ENCODE measurements at regions not wholly inside any gene's neighbourhood (a gene's known extent, or its start where the extent isn't known, plus 50 kb on each side); places are given as distances from the start of the nearest gene placed in this dataset.

DNA sequence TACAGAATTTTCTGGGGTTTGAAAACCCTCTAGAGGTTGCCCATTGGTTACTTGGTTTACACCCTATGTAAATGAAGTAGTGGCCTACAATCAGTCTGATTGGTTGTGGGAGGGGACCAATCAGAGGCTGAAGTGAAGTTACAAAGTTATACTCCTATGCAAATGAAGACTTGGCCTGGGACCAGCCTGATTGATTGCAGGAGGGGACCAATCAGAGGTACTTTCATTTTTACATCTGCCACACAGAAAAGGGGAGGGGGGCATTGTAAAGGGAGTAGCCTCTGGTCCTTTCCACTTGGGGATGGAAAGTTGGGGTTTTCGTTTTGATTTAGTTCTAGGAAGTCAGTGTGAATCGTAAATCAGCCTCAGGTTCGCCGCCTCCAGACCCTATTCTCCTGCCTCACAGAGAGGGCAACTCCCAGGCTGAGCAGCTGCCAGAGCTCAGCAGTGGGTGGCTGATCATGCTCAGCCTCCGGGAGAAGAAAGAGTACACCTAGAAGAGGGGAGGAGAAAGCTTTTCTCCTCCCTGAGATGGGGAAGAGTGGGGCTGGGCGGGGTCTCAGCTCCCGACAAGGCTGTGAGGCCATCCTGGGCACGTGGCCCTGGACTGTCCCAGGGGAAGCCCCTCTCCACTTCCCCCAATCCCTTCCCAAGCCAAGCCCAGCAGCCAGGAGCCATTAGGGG is 372.5 kb downstream of the GALR1 start:
- peaks cover 14% of the 10 kb centered on the region for H3K9me3 Mint-ChIP-seq (ENCODE audit: unreplicated experiment)
- H3K27me3 Mint-ChIP-seq (ENCODE audit: insufficient read depth, unreplicated experiment): no peaks in the 10 kb centered on the region
- peak overlapping the region; percentile 41 for H3K4me3 Mint-ChIP-seq (ENCODE audit: unreplicated experiment)
- TF ChIP-seq, protein P1, sequence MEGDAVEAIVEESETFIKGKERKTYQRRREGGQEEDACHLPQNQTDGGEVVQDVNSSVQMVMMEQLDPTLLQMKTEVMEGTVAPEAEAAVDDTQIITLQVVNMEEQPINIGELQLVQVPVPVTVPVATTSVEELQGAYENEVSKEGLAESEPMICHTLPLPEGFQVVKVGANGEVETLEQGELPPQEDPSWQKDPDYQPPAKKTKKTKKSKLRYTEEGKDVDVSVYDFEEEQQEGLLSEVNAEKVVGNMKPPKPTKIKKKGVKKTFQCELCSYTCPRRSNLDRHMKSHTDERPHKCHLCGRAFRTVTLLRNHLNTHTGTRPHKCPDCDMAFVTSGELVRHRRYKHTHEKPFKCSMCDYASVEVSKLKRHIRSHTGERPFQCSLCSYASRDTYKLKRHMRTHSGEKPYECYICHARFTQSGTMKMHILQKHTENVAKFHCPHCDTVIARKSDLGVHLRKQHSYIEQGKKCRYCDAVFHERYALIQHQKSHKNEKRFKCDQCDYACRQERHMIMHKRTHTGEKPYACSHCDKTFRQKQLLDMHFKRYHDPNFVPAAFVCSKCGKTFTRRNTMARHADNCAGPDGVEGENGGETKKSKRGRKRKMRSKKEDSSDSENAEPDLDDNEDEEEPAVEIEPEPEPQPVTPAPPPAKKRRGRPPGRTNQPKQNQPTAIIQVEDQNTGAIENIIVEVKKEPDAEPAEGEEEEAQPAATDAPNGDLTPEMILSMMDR (IDR thresholded peaks at IDR 0.05; ENCODE audit: unreplicated experiment): no peak
- intact Hi-C loops (cut with micrococcal nuclease): no loop called here
- ChIA-PET CTCF (no interaction called here), POLR2A (no interaction called here)
- DNase-seq (ENCODE audit: unreplicated experiment): no peak
- peaks cover 11% of the 10 kb centered on the region for H3K4me1 Mint-ChIP-seq (ENCODE audit: insufficient read depth, unreplicated experiment)
- H3K27ac Mint-ChIP-seq (ENCODE audit: low read depth, unreplicated experiment): no peak overlapping the region
- no peaks in the 10 kb centered on the region for H3K36me3 Mint-ChIP-seq (ENCODE audit: insufficient read depth, unreplicated experiment)
- BruUV-seq (replicated peaks): no TSS peak

DNA sequence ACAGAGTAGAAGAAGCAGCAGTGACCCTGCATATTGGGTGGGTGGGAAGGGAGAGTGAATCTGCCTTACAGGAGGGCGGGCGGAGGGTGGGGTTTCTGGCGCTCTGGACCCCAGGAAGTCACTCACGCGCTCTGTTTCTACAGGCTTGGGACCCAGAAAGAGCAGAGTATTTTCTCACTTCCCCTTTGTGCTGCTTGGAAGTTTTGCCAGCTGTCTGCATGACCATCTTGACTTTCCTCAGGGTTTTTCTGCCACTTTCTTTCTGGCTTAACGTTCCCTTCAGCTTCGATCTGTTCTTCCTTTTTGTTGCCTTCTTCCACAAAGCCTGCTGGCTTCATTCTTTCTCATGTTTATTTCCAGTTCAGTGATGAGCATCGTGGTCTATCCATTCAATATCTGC is 383.1 kb downstream of the GALR1 start:
- Mint-ChIP-seq H3K27me3 (ENCODE audit: insufficient read depth, unreplicated experiment) (no peaks in the 10 kb centered on the region), H3K4me3 (ENCODE audit: unreplicated experiment) (no peak overlapping the region), H3K9me3 (ENCODE audit: unreplicated experiment) (no peaks in the 10 kb centered on the region), H3K36me3 (ENCODE audit: insufficient read depth, unreplicated experiment) (no peaks in the 10 kb centered on the region), H3K27ac (ENCODE audit: low read depth, unreplicated experiment) (no peak overlapping the region), H3K4me1 (ENCODE audit: insufficient read depth, unreplicated experiment) (peaks cover 10% of the 10 kb centered on the region)
- no peak for DNase-seq (ENCODE audit: unreplicated experiment)
- CTCF ChIA-PET: no interaction called here
- no TSS peak for BruUV-seq (replicated peaks)
- intact Hi-C loops (cut with micrococcal nuclease): no loop called here
- POLR2A ChIA-PET: no interaction called here
- TF ChIP-seq, protein P1 (IDR thresholded peaks at IDR 0.05; ENCODE audit: unreplicated experiment): no peak

DNA sequence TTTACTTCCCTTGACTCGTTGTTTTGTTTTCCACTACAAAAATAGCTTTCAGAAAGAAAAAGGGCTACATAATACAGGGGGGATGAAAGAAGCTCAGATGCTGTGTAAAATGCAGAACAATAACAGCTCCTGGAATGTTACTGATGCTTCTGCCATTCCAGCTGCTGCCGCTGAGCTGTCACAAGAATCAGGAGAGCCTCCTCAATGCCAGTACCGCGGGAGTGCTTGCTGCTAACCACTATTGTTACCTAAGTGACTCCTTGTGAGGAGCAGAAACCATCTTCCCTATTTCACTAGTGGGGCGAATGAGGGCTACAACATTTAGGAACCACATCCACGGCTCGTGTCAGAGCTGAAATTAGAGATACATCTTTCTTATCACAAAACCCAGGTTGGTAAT is 384.8 kb downstream of the GALR1 start:
- peaks cover 10% of the 10 kb centered on the region for H3K4me1 Mint-ChIP-seq (ENCODE audit: insufficient read depth, unreplicated experiment)
- H3K27ac Mint-ChIP-seq (ENCODE audit: low read depth, unreplicated experiment): no peak overlapping the region
- intact Hi-C loops (cut with micrococcal nuclease): no loop called here
- no peaks in the 10 kb centered on the region for H3K27me3 Mint-ChIP-seq (ENCODE audit: insufficient read depth, unreplicated experiment)
- ChIA-PET POLR2A (no interaction called here), CTCF (interaction anchor here (0.7 kb wide), 1 partner anchor 634 kb away, joined by 3 read pairs; no protein-coding TSS in a partner anchor)
- TF ChIP-seq, protein P1 (IDR thresholded peaks at IDR 0.05; ENCODE audit: unreplicated experiment): no peak
- no peaks in the 10 kb centered on the region for H3K36me3 Mint-ChIP-seq (ENCODE audit: insufficient read depth, unreplicated experiment)
- BruUV-seq (replicated peaks): no TSS peak
- DNase-seq (ENCODE audit: unreplicated experiment): no peak
- H3K9me3 Mint-ChIP-seq (ENCODE audit: unreplicated experiment): peaks cover 12% of the 10 kb centered on the region
- no peak overlapping the region for H3K4me3 Mint-ChIP-seq (ENCODE audit: unreplicated experiment)

DNA sequence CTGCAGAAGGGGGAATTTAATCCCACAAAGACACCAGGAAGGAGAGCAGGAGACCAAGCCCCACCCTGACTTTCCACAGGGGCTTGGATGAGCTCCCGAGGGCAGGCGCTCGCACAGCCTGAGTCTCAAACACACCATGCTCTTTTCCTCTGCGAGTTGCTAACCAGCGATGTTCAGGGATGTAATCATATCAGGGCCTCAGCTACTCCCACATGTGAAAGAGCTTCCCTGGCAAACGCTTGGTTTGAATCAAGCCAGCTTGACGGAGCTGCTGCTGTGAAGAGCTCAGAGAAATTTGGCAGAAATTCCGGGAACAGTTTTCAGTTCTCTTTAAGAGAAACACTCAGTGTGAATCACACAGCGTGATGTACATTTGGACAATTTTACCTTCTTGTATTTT is 385.8 kb downstream of the GALR1 start:
- Mint-ChIP-seq H3K27me3 (ENCODE audit: insufficient read depth, unreplicated experiment) (no peaks in the 10 kb centered on the region), H3K27ac (ENCODE audit: low read depth, unreplicated experiment) (no peak overlapping the region), H3K4me1 (ENCODE audit: insufficient read depth, unreplicated experiment) (peaks cover 10% of the 10 kb centered on the region), H3K36me3 (ENCODE audit: insufficient read depth, unreplicated experiment) (no peaks in the 10 kb centered on the region), H3K4me3 (ENCODE audit: unreplicated experiment) (no peak overlapping the region), H3K9me3 (ENCODE audit: unreplicated experiment) (peaks cover 12% of the 10 kb centered on the region)
- no TSS peak for BruUV-seq (replicated peaks)
- DNase-seq (ENCODE audit: unreplicated experiment): no peak
- TF ChIP-seq, protein P1 (IDR thresholded peaks at IDR 0.05; ENCODE audit: unreplicated experiment): no peak
- ChIA-PET CTCF (no interaction called here), POLR2A (no interaction called here)
- intact Hi-C loops (cut with micrococcal nuclease): no loop called here

Data from MCF 10A (cell line).